COR-L47 (cell line): ENCODE measurements at regions not wholly inside any gene's neighbourhood (a gene's known extent, or its start where the extent isn't known, plus 50 kb on each side); places are given as distances from the start of the nearest gene placed in this dataset.
"Not testable (repeated sequence)": the region's sequence is repeated elsewhere in the genome, so short reads cannot be mapped to it uniquely, and the experiment has no call there.

Source experiments
- DNase-seq: peaks from one replicate; lab custom pipeline; 2025; lab: John Stamatoyannopoulos, UW

DNA sequence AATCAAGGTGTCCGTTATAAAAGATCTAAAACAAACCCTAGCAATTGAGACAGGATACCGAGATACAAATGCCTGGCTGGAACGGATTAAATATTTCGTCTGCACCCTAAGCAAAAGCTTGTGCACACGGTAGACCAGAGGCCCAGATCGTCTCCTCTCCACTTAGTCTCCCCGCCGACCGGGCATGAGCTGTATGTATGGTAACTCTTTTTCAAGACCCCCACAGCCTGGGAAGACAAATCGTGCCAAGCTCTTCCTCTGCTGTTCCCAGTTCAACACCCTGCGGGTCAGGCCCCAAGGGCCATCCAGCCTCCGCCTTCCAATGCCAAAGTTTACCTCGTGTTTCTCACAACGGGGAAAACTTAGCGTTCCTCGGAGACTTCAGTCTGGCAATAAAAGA lies 285.7 kb upstream of the GALNT17 start:
- no peak for DNase-seq

DNA sequence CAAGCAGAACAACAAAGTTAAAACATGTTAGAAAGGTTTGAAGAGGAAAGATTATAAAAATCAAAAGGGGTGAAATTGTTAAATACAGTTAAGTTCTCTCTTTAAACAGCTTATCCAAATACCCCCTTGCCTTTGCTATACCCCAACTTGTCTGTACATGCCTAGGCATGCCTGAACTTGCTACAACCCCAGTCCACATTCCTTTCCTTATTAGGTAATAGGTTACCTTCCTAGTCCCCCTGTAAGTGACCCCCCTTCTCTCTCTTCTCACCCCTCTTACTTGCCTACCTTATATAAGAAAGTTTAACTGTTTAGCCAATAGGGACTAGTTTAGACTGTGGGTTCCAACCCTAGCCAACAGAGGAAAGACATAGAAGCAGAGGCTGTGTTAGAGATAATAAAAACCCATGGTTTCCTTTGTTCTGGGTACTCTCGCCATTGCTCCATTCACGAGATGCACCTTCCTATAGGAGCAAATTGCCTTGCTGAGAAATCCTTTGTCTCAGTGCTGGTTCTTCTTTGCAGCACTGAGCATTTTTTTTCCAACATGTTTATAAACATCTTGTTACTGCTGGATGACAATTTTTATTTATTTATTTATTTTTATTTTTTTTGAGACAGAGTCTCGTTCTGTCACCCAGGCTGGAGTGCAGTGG lies 282.2 kb upstream of the GALNT17 start:
- no peak for DNase-seq

DNA sequence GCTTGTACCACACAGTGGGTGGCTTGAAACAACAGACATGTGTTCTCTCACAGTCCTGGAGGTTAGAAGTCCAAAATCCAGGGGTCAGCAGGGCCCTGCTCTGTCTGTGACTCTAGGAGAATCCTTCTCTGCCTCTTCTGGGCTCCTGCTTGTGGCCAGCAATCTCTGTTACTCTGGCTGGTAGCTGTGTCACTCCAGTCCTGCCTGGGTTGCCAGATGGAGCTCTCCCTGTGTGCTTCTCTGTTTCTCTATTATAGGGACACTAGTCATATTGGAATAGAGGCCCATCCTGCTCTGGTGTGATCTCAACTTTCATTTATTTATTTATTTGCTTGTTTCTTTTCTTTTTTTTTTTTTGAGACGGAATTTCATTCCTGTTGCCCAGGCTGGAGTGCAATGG lies 276.6 kb upstream of the GALNT17 start:
- no peak for DNase-seq

DNA sequence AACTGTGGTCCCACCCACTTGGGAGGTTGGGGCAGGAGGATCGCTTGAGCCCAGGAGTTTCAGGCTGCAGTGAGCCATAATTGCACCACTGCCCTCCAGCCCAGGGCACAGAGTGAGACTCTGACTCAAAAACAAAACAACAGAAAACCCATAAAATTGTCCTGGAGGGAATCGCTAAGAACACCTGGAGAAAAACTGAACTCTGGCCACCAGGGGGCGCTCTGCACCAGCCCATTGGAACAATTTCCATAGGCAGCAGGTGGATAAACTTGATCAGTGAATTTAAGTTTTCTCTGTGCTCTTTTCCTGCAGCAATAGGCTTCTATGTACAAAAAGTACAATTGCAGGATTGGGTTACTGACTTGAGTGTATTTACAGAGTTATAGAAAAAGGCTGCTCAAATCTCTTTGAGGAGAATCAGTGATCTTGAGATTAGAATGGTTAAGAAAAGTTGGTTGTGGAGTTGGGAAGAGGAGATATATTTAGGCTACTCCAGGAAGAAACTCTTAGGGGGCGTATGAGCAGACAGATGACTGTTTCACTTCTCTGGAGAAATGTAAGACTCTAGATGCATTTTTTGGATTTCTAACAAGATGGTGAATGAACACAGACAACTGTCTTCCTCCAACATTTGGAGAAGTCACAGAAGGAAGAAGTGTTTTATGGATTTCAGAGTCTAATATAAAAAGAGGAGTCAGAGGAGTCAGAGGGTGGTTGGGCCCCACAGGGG lies 274.9 kb upstream of the GALNT17 start:
- peak; percentile 40 for DNase-seq

DNA sequence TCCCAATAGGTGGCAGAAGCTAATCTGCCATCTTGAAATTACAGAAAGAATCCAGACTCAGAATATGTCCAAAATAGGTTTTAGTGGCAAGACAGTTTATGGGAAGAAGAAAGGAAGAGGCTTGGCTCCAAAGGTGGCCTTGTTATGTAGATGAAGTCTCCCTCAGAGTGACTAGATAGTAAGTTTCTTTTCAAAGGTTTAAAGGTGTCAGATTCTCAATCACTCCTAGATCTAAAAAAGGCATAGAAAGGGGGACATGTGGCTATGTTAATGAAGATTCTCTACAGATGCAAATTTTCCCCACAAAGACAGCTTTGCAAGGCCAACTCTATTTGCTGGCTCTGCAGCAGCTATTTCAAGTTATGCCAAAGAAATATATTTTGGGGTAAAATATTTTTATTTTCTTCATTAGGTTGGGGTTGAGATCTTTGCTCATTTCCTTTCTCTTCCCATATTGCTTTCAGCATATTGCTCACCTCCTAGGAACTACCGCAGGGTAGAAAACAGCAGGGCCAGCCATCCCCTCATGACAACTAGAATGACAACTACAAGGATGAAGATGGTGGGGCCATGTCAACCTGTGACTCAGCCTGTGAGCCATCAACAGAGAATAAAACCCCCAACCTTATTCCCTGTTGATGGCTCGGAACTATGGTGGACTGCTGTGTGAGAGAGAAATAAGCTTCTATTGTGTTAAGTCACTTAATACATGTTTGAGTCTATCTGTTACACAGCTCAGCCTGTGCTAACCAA lies 274.0 kb upstream of the GALNT17 start:
- DNase-seq, result no peak

DNA sequence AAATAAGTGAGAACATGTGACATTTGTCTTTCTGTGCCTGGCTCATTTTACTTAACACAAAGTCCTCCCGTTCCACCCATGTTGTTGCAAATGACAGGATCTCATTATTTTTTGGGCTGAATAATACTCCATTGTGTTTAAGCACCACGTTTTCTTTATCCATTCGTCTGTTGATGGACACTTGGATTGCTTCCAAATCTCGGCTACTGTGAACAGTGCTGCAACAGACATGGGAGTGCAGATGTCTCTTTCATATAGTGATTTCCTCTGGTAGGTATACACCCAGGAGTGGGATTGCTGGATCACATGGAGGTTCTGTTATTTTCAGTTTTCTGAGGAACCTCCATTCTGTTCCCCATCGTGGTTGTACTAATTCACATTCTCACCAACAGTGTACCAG lies 264.4 kb upstream of the GALNT17 start:
- no peak for DNase-seq

DNA sequence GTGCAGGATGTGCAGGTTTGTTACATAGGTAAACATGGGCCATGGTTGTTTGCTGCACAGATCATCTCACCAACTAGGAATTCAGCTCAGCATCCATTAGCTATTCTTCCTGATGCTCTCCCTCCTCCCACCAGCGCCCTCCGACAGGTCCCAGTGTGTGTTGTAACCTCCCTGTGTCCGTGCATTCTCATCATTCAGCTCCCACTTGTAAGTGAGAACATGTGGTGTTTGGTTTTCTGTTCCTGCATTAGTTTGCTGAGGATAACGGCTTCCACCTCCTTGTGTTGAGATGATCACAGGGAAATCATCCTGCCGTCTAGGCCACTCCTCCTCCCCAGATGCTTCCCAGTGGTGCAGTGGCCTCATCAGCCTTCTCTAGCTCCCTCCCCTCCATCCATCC lies 261.6 kb upstream of the GALNT17 start:
- no peak for DNase-seq

DNA sequence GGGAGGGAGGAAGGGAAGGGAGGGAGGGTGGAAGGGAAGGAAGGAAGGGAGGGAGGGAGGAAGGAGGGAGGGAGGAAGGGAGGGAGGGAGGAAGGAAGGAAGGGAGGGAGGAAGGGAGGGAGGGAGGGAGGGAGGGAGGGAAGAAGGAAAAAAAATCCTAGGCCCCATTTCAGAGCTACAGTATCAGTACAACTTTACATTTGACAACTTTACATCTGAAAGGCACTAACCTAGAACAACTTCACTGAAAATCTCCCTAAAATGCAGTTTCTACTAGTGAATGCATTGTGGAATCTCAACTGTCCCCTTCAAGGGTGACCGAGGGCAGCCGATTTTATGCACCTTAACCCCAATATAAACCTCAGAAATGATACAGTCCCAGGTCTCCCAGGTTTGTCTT lies 259.8 kb upstream of the GALNT17 start:
- no peak for DNase-seq

DNA sequence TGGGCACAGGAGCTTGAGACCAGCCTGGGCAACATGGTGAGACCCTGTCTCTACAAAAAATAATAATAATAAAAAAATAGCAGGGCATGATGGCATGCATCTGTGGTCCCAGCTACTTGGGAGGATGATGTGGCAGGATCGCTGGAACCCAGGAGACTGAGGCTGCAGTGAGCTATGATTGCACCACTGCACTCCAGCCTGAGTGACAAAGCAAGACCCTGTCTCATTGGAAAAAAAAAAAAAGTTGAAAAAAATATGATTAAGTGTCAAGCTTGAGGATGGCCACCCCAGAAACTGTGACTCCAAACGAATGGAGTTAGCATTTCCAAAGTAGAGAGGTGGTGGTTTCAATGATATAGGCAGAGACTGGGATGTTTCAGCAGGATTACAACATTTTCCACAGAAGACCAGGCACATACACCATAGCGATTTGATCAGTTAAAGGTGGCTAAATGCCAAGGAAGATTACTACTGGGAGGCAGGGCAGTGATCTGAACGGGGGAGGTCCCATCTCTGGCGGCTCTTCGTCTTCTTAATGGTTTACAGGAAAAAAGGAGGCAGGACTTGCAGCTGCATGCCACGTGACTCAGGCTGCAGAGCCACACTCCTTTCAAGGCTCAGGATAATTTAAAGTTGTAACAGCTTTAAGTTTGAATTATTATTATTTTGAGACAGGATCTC lies 250.6 kb upstream of the GALNT17 start:
- DNase-seq, result no peak

DNA sequence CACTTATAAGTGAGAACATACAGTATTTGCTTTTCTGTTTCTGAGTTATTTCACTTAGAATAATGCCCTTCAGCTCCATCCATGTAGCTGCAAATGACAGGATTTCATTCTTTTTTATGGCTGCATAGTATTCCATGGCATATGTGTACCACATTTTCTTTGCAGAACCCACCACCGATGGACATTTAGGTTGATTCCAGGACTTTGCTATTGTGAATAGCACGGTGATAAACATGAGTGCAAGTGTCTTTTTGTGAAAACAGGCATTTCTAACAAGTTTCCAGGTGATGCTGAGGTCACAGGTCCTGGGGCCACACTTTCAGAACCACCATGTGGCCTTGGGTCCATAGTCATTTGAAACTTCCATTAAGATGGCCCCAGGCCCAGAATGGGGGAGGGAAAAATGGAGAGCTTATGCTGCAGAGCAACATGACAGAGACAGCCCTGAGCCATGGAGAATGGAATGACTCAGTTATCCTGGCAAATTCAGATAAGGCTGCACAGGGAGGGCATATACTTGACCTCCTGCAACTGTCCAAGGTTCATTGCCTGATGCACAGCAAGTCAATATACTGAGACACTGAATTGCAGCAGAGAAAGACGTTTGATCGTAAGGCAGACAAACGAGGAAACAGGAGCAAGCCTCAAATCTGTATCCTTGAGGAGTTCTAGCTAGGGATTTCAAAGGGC lies 248.0 kb upstream of the GALNT17 start:
- DNase-seq, result no peak

DNA sequence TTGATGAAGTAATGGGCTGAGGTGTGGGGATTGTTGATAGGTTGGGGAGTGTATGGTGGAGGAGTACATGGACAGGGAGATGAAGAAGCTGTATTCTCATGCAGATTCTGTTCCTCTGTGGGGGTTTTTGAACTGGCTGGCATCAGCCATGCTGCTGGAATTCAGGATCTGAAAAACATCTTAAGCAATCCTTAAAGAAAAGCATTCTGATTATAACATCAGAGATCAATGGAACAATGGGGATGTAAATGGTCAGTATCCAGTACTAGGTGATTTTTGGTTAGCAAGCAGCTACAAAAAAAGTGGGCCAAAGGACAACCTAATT lies 247.5 kb upstream of the GALNT17 start:
- DNase-seq, result no peak

DNA sequence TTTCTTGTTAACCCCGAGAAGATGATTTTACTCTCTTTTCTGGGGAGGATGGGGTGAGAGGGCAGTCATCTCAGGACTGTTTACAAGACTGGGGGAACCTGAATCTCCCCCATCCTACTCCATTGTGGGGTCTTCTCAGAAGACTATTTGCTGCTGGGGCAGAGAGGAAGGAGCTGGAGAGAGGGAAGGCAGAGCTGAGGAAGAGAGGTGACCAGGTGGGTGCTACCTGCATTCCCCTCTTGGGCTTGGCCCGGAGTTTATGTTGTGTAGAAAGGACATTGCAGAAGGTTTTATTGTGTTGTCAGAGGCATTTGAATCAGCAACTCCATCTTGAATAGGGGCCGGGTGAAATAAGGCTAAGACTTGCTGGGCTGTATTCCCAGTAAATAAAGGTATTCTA lies 247.1 kb upstream of the GALNT17 start:
- no peak for DNase-seq

DNA sequence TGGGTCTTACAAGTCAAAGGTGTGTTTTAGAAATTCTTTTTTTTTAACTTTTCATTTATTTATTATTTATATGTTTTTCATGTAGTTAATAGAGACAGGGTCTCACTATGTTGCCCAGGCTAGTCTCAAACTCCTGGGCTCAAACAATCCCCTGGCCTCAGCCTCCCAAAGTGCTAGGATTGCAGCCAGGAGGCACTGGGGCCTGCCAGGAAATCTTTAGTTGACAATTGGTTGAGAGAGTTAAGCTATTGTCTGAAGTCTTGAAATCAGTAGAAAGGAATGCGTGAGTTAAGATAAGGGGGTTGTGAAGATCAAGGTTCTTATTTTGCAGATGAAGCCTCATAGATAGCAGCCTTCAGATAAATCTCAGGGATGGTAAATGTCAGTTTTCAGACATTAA lies 245.4 kb upstream of the GALNT17 start:
- DNase-seq, result no peak

DNA sequence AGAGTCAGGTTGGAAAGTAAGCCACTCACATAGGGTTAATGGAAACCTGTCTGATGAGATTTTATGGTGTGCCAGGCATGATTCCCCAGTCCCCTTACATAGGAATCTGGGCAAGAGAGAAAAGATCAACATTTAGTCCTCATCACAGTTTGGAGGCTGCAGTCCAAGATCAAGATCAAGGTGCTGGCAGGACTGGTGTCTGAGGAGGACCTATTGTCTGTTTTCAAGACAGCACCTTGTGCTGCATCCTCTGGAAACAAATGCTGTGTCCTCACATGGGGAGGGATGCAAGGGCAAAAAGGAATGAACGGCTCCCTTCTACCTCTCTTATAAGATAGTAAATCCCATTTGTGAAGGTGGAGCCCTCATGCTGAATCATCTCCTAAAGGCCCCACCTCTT lies 244.8 kb upstream of the GALNT17 start:
- DNase-seq, result no peak

DNA sequence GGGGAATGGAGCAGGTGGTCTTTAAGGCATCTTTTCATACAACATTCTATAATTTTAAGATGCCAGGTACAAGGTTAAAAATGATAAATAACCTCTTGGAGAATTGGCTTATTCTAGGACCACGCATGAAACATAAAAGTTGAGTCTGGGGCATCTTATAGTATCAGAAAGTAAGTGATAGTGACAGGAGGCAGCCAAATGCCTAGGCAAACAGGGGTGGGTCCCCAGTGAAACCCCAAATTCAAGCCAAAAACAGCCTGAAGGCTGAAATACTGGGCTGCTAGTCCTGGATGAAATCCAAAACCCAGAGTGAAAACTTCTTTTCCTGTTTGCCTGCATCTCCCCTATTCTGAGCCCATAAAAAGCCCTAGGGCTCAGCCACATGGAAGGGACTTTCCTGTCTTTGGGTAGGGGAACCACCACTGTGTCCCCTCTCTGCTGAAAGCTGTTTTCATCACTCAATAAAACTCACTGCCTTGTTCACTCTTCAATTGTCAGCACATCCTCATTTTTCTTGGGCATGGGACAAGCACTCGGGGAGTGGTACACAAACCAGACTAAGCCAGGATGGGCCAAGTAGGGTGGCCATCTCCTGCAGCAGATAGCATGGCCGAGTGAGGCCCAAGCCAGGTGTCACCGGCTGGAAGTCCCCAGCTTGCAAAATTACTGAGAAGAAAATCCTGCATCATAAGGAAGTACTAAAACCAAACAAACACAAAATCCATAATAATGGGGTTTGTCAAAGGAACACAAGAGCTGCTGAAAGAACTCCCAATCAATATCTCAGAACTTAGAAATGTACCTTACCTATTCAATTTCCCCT lies 241.6 kb upstream of the GALNT17 start:
- no peak for DNase-seq

DNA sequence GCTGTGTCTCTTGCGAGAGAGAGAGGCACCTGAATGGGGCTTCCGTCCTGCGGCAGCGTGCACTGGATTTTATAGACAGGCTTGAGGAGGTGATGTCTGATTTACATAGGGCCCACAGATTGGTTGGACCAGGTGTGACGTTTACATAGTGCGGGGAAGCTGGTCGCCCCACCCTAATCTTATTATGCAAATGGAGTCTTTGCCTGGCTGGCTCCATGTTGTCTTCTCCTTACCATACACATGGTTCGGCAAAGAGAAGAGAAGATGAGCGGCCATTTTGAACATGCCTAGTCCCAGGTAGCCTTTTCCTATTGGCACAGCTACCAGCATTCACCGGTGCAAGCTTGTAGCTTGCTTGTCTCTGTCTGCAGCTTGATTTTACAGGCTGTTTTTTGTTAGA lies 238.5 kb upstream of the GALNT17 start:
- no peak for DNase-seq

DNA sequence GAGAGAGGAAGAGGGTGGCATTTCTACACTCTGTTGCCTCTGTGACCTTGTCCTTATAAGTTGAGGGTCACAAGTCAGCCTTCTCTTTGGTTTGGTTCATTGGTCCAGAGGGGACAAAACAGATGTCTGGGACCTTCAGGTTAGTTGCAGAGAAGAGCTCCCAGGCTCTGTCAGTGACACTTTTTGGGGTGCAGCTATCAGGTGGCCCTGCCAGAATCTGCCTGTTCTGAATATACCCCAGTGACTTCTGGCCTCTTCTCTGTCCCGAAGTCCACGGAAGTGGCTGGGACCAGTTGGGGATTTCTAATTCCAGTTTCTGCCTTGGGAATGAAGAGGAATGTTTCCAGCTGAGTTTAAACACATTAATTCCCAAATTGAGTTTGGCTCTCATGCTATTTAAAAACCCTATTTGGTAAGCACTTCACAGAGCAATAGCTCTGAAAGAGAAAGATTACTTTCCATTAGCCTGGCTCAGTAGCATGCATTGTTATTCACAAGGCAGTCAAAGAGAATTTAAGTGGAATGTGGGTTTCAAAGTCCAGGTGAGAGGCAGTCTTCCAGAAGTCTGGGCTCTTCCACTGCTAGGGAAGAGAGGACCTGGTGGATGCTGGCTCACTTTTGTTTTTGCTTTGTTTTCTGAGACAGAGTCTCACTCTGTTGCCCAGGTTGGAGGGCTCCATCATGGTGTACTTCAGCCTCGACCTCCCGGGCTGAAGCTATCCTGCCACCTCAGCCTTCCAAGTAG lies 237.8 kb upstream of the GALNT17 start:
- no peak for DNase-seq

DNA sequence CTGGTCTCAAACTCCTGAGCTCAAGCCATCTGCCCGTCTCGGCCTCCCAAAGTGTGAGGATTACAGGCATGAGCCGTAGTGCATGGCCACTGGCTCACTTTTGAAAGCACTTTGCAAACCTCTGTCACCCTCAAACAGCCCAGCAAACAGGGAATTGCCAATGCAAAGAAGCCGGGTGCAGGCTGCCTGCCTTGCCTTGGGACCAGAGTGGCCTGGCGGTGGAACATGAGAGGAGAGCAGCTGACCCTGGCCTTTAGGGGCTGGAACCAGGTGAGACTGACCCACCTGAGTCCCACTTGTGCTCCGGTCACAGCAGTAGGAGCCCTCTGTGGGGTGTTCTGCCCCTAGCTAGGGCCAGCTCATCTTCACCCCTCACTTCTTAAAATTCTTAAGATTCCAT lies 237.1 kb upstream of the GALNT17 start:
- no peak for DNase-seq

DNA sequence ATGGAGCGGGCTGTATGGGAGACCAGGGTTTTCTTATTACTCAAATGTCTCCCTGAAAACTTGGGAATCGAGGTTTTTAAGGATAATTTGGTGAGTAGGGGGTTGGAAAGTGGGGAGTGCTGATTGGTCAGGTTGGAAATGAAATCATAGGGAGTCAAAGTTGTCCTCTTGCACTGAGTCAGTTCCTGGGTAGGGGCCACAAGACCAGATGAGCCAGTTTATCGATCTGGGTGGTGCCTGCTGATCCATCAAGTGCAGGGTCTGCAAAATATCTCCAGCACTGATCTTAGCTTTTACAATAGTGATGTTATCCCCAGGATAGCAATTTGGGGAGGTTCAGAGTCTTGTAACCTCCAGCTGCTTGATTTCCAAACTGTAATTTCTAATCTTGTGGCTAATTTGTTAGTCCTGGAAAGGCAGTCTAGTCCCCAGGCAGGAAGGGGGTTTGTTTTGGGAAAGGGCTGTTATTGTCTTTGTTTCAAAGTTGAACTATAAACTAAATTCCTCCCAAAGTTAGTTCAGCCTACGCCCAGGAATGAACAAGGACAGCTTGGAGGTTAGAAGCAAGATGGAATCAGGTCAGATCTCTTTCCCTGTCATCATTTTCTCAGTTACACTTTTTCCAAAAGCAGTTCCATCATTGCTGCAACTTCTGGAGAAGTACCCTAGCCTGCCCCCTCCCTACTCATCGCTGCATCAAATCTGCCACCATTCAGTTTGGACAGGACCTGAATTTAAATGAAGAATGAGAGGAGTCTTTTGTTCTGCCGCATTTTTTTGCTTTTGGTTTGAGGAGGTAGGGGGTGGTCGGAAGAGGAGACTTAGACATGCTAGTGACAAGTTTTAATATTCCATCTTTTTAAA lies 236.4 kb upstream of the GALNT17 start:
- DNase-seq, result not testable (repeated sequence)
